MM.1S (cell line): ENCODE measurements at regions not wholly inside any gene's neighbourhood (a gene's known extent, or its start where the extent isn't known, plus 50 kb on each side); places are given as distances from the start of the nearest gene placed in this dataset.
A peak's percentile ranks its signal among the peaks of the same experiment; 100 is the strongest.
"Not testable (repeated sequence)": the region's sequence is repeated elsewhere in the genome, so short reads cannot be mapped to it uniquely, and the experiment has no call there.

ENCODE experiments used
- DNase-seq: peaks from one replicate; pipeline ENCODE4 v3.0.0-alpha.2; 2015
- H2AFZ ChIP-seq: fragments of 300-600 bp; sonication (generic); 2 replicates; pipeline ENCODE4 v1.6.0; 2016; ENCODE audit warnings: antibody characterized with exemption, low read length
- H3F3A ChIP-seq: fragments of 300-600 bp; sonication (generic); 2 replicates; pipeline ENCODE4 v1.6.1; 2016; ENCODE audit warnings: mild to moderate bottlenecking, antibody characterized with exemption, low read length, moderate library complexity, mixed read lengths; ENCODE audit not compliant: insufficient read depth
- H3K27ac ChIP-seq: fragments of 300-600 bp; sonication (generic); 2 replicates; pipeline ENCODE4 v1.5.1; 2016; ENCODE audit warnings: mild to moderate bottlenecking, low read length
- H3K27me3 ChIP-seq: fragments of 300-600 bp; sonication (generic); replicated peaks from 2 replicates; pipeline ENCODE4 v1.6.0; 2016; ENCODE audit warnings: low read length; ENCODE audit not compliant: insufficient read depth
- H3K36me3 ChIP-seq: fragments of 300-600 bp; sonication (generic); replicated peaks from 2 replicates; pipeline ENCODE4 v1.6.1; 2016; ENCODE audit warnings: mild to moderate bottlenecking, low read length, mixed read lengths; ENCODE audit not compliant: insufficient read depth
- H3K4me1 ChIP-seq: fragments of 300-600 bp; sonication (generic); 2 replicates; pipeline ENCODE4 v1.6.1; 2016; ENCODE audit warnings: low read length, mixed read lengths
- H3K4me2 ChIP-seq: fragments of 300-600 bp; sonication (generic); 2 replicates; pipeline ENCODE4 v1.6.0; 2016; ENCODE audit warnings: low read depth, low read length
- H3K4me3 ChIP-seq: fragments of 300-600 bp; sonication (generic); 2 replicates; pipeline ENCODE4 v1.5.1; 2016; ENCODE audit warnings: low read length, mixed read lengths
- H3K79me2 ChIP-seq: fragments of 300-600 bp; sonication (generic); 2 replicates; pipeline ENCODE4 v1.6.1; 2016; ENCODE audit warnings: mixed run types, low read length, mixed read lengths
- H3K9ac ChIP-seq: fragments of 300-600 bp; sonication (generic); 2 replicates; pipeline ENCODE4 v1.6.1; 2016; ENCODE audit warnings: low read length, mixed read lengths
- H3K9me2 ChIP-seq: fragments of 300-600 bp; sonication (generic); replicated peaks from 2 replicates; pipeline ENCODE4 v1.6.1; 2016; ENCODE audit warnings: mild to moderate bottlenecking, low read length, mixed read lengths; ENCODE audit not compliant: insufficient read depth
- H3K9me3 ChIP-seq: fragments of 300-600 bp; sonication (generic); replicated peaks from 2 replicates; pipeline ENCODE4 v1.6.1; 2016; ENCODE audit warnings: mild to moderate bottlenecking, low read length, mixed read lengths; ENCODE audit not compliant: insufficient read depth
- H4K20me1 ChIP-seq: fragments of 300-600 bp; sonication (generic); 2 replicates; pipeline ENCODE4 v1.6.1; 2016; ENCODE audit warnings: mild to moderate bottlenecking, low read length, moderate library complexity, mixed read lengths; ENCODE audit not compliant: insufficient read depth
- CTCF ChIP-seq: fragments of 300-600 bp; sonication (generic); IDR thresholded peaks from 2 replicates; pipeline ENCODE4 v1.5.1; 2016; ENCODE audit warnings: antibody characterized with exemption, low read length, mixed read lengths
- EZH2 ChIP-seq: fragments of 300-600 bp; sonication (generic); optimal IDR thresholded peaks from 2 replicates; pipeline ENCODE3; 2017; ENCODE audit warnings: low read depth, mild to moderate bottlenecking, antibody characterized with exemption, low read length, mixed read lengths
- EZH2phosphoT487 ChIP-seq: fragments of 300-600 bp; sonication (generic); IDR thresholded peaks from 2 replicates; pipeline ENCODE4 v1.6.1; 2018; ENCODE audit warnings: antibody characterized with exemption, low read length

- DNase-seq, result peak; percentile 51
- no peaks in the 10 kb centered on the region for H3F3A ChIP-seq
- H3K79me2 ChIP-seq, result no peaks in the 10 kb centered on the region
- H3K36me3 ChIP-seq, result no peaks in the 10 kb centered on the region
- no peak overlapping the region for H3K4me3 ChIP-seq
- H3K9me3 ChIP-seq, result no peaks in the 10 kb centered on the region
- H3K27ac ChIP-seq, result no peak overlapping the region
- TF ChIP-seq CTCF, result peak; percentile 50
- TF ChIP-seq EZH2, result no peak
- H3K9me2 ChIP-seq, result no peaks in the 10 kb centered on the region
- no peak overlapping the region for H2AFZ ChIP-seq
- H3K4me1 ChIP-seq, result no peaks in the 10 kb centered on the region
- no peaks in the 10 kb centered on the region for H4K20me1 ChIP-seq
- no peak overlapping the region for H3K9ac ChIP-seq
- no peaks in the 10 kb centered on the region for H3K27me3 ChIP-seq
- no peak overlapping the region for H3K4me2 ChIP-seq
Measured at GRCh38 chr3:154904328-154904727, 175.8 kb upstream of the MME start.

DNA sequence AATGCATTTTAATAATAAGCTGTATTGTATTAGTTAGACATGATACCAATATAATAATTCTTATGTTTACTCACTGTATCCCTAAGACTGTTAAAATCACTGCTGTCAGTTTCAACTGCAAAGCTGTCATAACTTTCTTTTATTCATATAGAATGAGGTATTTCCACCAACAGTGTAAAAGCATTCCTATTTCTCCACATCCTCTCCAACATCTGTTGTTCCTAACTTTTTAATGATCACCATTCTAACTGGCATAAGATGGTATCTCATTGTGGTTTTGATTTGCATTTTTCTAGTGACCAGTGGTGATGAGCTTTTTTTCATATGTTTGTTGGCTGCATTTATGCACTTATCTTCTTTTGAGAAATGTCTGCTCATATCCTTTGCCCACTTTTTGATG lies 177.6 kb upstream of the MME start:
- not testable (repeated sequence) for H3K79me2 ChIP-seq, H3K27me3 ChIP-seq, H3K4me2 ChIP-seq, H3K36me3 ChIP-seq, H3K9me3 ChIP-seq, H3K4me3 ChIP-seq, H3K9ac ChIP-seq, H3F3A ChIP-seq, H3K9me2 ChIP-seq, H4K20me1 ChIP-seq, H3K4me1 ChIP-seq, DNase-seq, H2AFZ ChIP-seq, H3K27ac ChIP-seq

DNA sequence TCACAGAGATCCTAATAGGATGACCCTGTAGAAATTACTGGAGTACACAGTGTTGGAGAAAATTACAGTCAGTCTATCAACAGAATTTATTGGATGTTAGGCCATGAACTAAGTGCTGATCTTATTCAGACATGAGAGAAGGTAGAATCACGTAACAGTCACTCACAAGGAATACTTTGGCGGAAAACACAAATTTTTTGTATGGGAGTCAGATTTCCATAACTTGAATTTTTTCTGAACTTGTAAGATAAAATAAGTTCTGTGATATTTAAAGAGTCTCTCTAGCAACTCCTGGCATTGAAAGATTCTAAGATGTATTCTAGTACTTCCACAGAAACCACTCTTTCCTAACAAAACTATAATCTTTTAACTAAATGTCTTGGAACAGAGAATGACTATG lies 178.8 kb upstream of the MME start:
- no peaks in the 10 kb centered on the region for H3K27me3 ChIP-seq
- no peak overlapping the region for H3K4me3 ChIP-seq
- no peak overlapping the region for H2AFZ ChIP-seq
- no peaks in the 10 kb centered on the region for H4K20me1 ChIP-seq
- H3K9me3 ChIP-seq, result no peaks in the 10 kb centered on the region
- no peaks in the 10 kb centered on the region for H3K79me2 ChIP-seq
- H3K4me2 ChIP-seq, result no peak overlapping the region
- H3K9ac ChIP-seq, result no peak overlapping the region
- H3K4me1 ChIP-seq, result no peaks in the 10 kb centered on the region
- H3K27ac ChIP-seq, result no peak overlapping the region
- H3K36me3 ChIP-seq, result no peaks in the 10 kb centered on the region
- no peaks in the 10 kb centered on the region for H3K9me2 ChIP-seq
- no peak for DNase-seq
- no peak for TF ChIP-seq CTCF
- TF ChIP-seq EZH2, result no peak
- TF ChIP-seq EZH2phosphoT487, result no peak
- H3F3A ChIP-seq, result no peaks in the 10 kb centered on the region

DNA sequence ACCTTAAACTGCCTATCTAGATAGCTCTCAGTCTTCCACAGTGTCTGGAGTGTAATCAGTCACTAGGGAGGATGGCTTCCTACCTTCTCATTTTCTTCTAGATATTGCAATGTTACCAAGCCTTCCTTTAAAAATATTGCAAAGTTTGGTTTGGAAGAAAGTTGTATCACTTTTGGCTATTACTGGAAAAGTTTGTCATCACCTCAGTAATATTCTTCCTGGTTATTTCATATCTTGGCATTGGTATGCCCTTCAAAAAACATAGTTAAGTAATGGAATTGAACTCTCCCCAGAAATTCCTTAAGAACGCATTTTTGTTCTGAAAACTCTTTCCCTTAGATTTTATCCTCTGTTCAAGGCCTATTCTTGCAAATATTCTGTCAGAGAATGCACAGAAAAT lies 179.3 kb upstream of the MME start:
- DNase-seq, result no peak
- H3K9me3 ChIP-seq, result no peaks in the 10 kb centered on the region
- H3K9me2 ChIP-seq, result no peaks in the 10 kb centered on the region
- H3K4me3 ChIP-seq, result no peak overlapping the region
- H3K27ac ChIP-seq, result no peak overlapping the region
- no peaks in the 10 kb centered on the region for H4K20me1 ChIP-seq
- no peaks in the 10 kb centered on the region for H3K79me2 ChIP-seq
- H3K4me2 ChIP-seq, result no peak overlapping the region
- TF ChIP-seq CTCF, result no peak
- TF ChIP-seq EZH2phosphoT487, result no peak
- no peak for TF ChIP-seq EZH2
- no peaks in the 10 kb centered on the region for H3K36me3 ChIP-seq
- no peaks in the 10 kb centered on the region for H3F3A ChIP-seq
- H2AFZ ChIP-seq, result no peak overlapping the region
- no peaks in the 10 kb centered on the region for H3K27me3 ChIP-seq
- no peak overlapping the region for H3K9ac ChIP-seq
- no peaks in the 10 kb centered on the region for H3K4me1 ChIP-seq
